K562 (cell line): ENCODE measurements at regions not wholly inside any gene's neighbourhood (a gene's known extent, or its start where the extent isn't known, plus 50 kb on each side); places are given as distances from the start of the nearest gene placed in this dataset.

Source experiments
- ATAC-seq: fragments of 200-7000 bp; cut with Tn5 transposase; 3 replicates; pipeline ENCODE4 v1.9.1; 2020; ENCODE audit warnings: moderate library complexity
- BruUV-seq: library from RNA; stranded (reverse); fragments of 400-500 nt; replicated peaks from 2 replicates; lab custom pipeline; 2021; lab: Mats Ljungman, UMichigan
- CTCF ChIA-PET: fragments of 300-600 bp; formaldehyde crosslinking; extraction: SDS; loops from one replicate; lab custom pipeline; 2021; ENCODE audit warnings: low intra/inter-chr PET ratio; lab: Yijun Ruan, JAX
- POLR2A ChIA-PET: fragments of 300-600, 350-650 bp; sonication (Branson Sonifier 250); formaldehyde crosslinking; extraction: SDS; loops from one replicate; lab custom pipeline; 2021; ENCODE audit warnings: antibody characterized with exemption, inconsistent platforms; lab: Yijun Ruan, JAX
- DNase-seq, 4 experiments: peaks; one replicate each; pipeline versions ENCODE4 v3.0.0 to v3.0.0-alpha.2; 2011 to 2018; ENCODE audit warnings: low spot score in 3 of 4, mixed read lengths in 3 of 4; ENCODE audit errors: extremely low read depth in 1 of 4
- FAIRE-seq: peaks from 2 replicates; lab custom pipeline; 2011; peaks lifted over from hg19 to GRCh38; lab: Jason Lieb, UNC
- H2AFZ ChIP-seq: 2 replicates; pipeline ENCODE4 v1.6.0; 2011; ENCODE audit warnings: low read depth, low read length, control low read depth, inconsistent platforms
- H3K27ac ChIP-seq: fragments of 200-600 bp; 3 replicates; pipeline ENCODE4 v1.8.0; 2011; ENCODE audit warnings: low read depth, mild to moderate bottlenecking, control low read depth, inconsistent platforms, low read length, moderate library complexity, mixed read lengths; ENCODE audit errors: extremely low read depth
- H3K27me3 ChIP-seq, 2 experiments: fragments of 300-600 bp in 1 of 2; 2 replicates in 1 of 2; 3 replicates in 1 of 2; pipeline versions ENCODE4 v1.6.0 to v1.8.0; 2011; ENCODE audit warnings: inconsistent platforms in 2 of 2, low read length in 2 of 2, mild to moderate bottlenecking in 1 of 2, mixed read lengths in 1 of 2, moderate library complexity in 1 of 2; ENCODE audit not compliant: control insufficient read depth in 2 of 2, insufficient read depth in 2 of 2
- H3K36me3 ChIP-seq: fragments of 300-600 bp; 3 replicates; pipeline ENCODE4 v1.8.0; 2011; ENCODE audit warnings: mild to moderate bottlenecking, low read length, inconsistent platforms; ENCODE audit not compliant: control insufficient read depth, insufficient read depth
- H3K4me1 ChIP-seq, 2 experiments: fragments of 200-600 bp in 1 of 2; replicated peaks in 1 of 2; 2 replicates in 1 of 2; 3 replicates in 1 of 2; pipeline versions ENCODE4 v1.5.1 to v1.8.0; 2011; ENCODE audit warnings: inconsistent platforms in 2 of 2, low read length in 2 of 2, mild to moderate bottlenecking in 1 of 2, mixed read lengths in 1 of 2, moderate library complexity in 1 of 2; ENCODE audit not compliant: control insufficient read depth in 2 of 2, insufficient read depth in 2 of 2
- H3K4me2 ChIP-seq: 2 replicates; pipeline ENCODE4 v1.6.1; 2011; ENCODE audit warnings: low read length, control low read depth, inconsistent platforms, mixed read lengths; ENCODE audit not compliant: insufficient read depth
- H3K4me3 ChIP-seq: fragments of 200-600 bp; sonication (generic), shearing (Covaris generic); 2 replicates; pipeline ENCODE4 v1.5.1; 2016; ENCODE audit warnings: control low read depth, inconsistent platforms
- H3K79me2 ChIP-seq: fragments of 200-600 bp; 3 replicates; pipeline ENCODE4 v1.8.0; 2011; ENCODE audit warnings: low read length, inconsistent platforms; ENCODE audit not compliant: control insufficient read depth, insufficient read depth
- H3K9ac ChIP-seq, 2 experiments: 2 replicates each; pipeline versions ENCODE4 v1.6.0 to v1.6.1; 2011; ENCODE audit warnings: low read depth in 2 of 2, low read length in 2 of 2, control low read depth in 1 of 2, inconsistent platforms in 1 of 2, mild to moderate bottlenecking in 1 of 2, mixed read lengths in 1 of 2; ENCODE audit not compliant: insufficient read depth in 1 of 2
- H3K9me1 ChIP-seq: one replicate; pipeline ENCODE4 v1.6.0; 2011; ENCODE audit warnings: inconsistent platforms, mild to moderate bottlenecking, low read length, moderate library complexity; ENCODE audit not compliant: control insufficient read depth, insufficient read depth
- H3K9me3 ChIP-seq: replicated peaks from 2 replicates; pipeline ENCODE4 v1.5.1; 2011; ENCODE audit warnings: low read depth, low read length, inconsistent platforms; ENCODE audit not compliant: control insufficient read depth, insufficient read depth
- H4K20me1 ChIP-seq: replicated peaks from 2 replicates; pipeline ENCODE4 v1.6.1; 2011; ENCODE audit warnings: low read length, inconsistent platforms, mixed read lengths; ENCODE audit not compliant: control insufficient read depth, insufficient read depth
- LCOR ChIP-seq: sonication (generic); formaldehyde crosslinking; IDR thresholded peaks from 2 replicates; pipeline ENCODE4 v1.8.0; 2022; ENCODE audit warnings: mild to moderate bottlenecking, missing genetic modification reagents
- MEF2D ChIP-seq: conservative IDR thresholded peaks from 2 replicates; pipeline ENCODE4 v1.6.1; 2016; ENCODE audit warnings: low read depth, missing genetic modification characterization, missing compliant biosample characterization
- ZBTB40 ChIP-seq, 2 experiments: fragments of 450-650 bp in 1 of 2; sonication (generic) in 1 of 2; formaldehyde crosslinking in 1 of 2; IDR thresholded peaks; 2 replicates each; pipeline versions ENCODE4 v1.7.1 to v1.9.0; 2016 to 2022; ENCODE audit warnings: inconsistent platforms in 1 of 2, mild to moderate bottlenecking in 1 of 2, missing genetic modification reagents in 1 of 2
- ZFP30 ChIP-seq: fragments of 250-450 bp; sonication (Bioruptor Pico); IDR thresholded peaks from 2 replicates; pipeline ENCODE4 v1.8.0; 2022; ENCODE audit warnings: moderate library complexity, mild to moderate bottlenecking, inconsistent platforms, borderline replicate concordance
- ZNF311 ChIP-seq: fragments of 250-450 bp; sonication (Bioruptor Pico); IDR thresholded peaks from 2 replicates; pipeline ENCODE4 v1.4.0; 2020; ENCODE audit warnings: mild to moderate bottlenecking, moderate library complexity
- WGBS: fragments of 100-300 bp; shearing (Covaris generic); methylation state at CpG from one replicate; pipeline ENCODE4 v1.1.6; 2016; ENCODE audit warnings: low coverage, mixed read lengths; ENCODE audit not compliant: insufficient coverage; ENCODE audit errors: missing lambda C conversion rate; 5-methylcytosine and 5-hydroxymethylcytosine counted together
- in situ Hi-C: fragments of 300-500 bp; cut with MboI; formaldehyde crosslinking; loops from 4 replicates; pipeline ENCODE4 v1.15.0; 2018; ENCODE audit warnings: inconsistent platforms, mixed read lengths
- intact Hi-C: fragments of 100-400 bp; cut with micrococcal nuclease; formaldehyde crosslinking; loops from 2 replicates; pipeline ENCODE4 v1.14.2; 2022

GRCh38 chr16:80298676-80299075, 242.1 kb upstream of the DYNLRB2 start:
- TF ChIP-seq ZFP30 (no peak), ZNF311 (CRISPR knock-in tag) (no peak)
- Histone ChIP-seq H2AFZ (no peak overlapping the region), H4K20me1 (no peaks in the 10 kb centered on the region), H3K36me3 (no peaks in the 10 kb centered on the region), H3K4me3 (no peak overlapping the region), H3K79me2 (no peaks in the 10 kb centered on the region), H3K27me3 (no peaks in the 10 kb centered on the region; a peak in 1 of 5 replicates), H3K27ac (no peak overlapping the region), H3K9ac (no peak overlapping the region), H3K9me3 (no peaks in the 10 kb centered on the region), H3K9me1 (no peaks in the 10 kb centered on the region), H3K4me2 (no peak overlapping the region), H3K4me1 (no peaks in the 10 kb centered on the region)
- ATAC-seq (no peak), DNase-seq (no peak), FAIRE-seq (no peak)
- CTCF ChIA-PET = interaction anchor here (0.6 kb wide), 1 partner anchor 696 kb away, joined by 4 read pairs; no protein-coding TSS in a partner anchor
- intact Hi-C loops (no loop called here), in situ Hi-C loops (no loop called here)
- BruUV-seq = no TSS peak
- POLR2A ChIA-PET = interaction anchor here (1.6 kb wide), 1 partner anchor 17 kb away, joined by 3 read pairs; no protein-coding TSS in a partner anchor

GRCh38 chr16:80296034-80296433, 244.8 kb upstream of the DYNLRB2 start:
- FAIRE-seq (no peak), ATAC-seq (no peak), DNase-seq (no peak)
- Histone ChIP-seq H3K9me3 (no peaks in the 10 kb centered on the region), H3K4me2 (no peak overlapping the region), H3K27ac (no peak overlapping the region), H3K27me3 (peaks cover 3 to 6% of the 10 kb centered on the region in 2 experiments; a peak in 2 of 5 replicates), H3K9me1 (no peaks in the 10 kb centered on the region), H3K36me3 (no peaks in the 10 kb centered on the region), H3K4me3 (no peak overlapping the region), H3K9ac (no peak overlapping the region), H4K20me1 (no peaks in the 10 kb centered on the region), H3K4me1 (no peaks in the 10 kb centered on the region), H3K79me2 (no peaks in the 10 kb centered on the region), H2AFZ (no peak overlapping the region)
- CTCF ChIA-PET = no interaction called here
- POLR2A ChIA-PET = no interaction called here
- in situ Hi-C loops (no loop called here), intact Hi-C loops (no loop called here)
- no TSS peak for BruUV-seq
- WGBS = 0% methylated on average over 7 of the region's 7 CpGs
- TF ChIP-seq MEF2D (tag) = no peak
- TF ChIP-seq LCOR (CRISPR knock-in tag) = no peak
- no peak for TF ChIP-seq ZBTB40 (IDR thresholded peaks at IDR 0.05)
- TF ChIP-seq ZBTB40 (CRISPR knock-in tag; IDR thresholded peaks at IDR 0.05) = no peak
